ENCODE measurements at regions not wholly inside any gene's neighbourhood (a gene's known extent, or its start where the extent isn't known, plus 50 kb on each side); places are given as distances from the start of the nearest gene placed in this dataset.

- 43 to 63% (median 55%) methylated on average over 7 of the region's 7 CpGs for WGBS, 4 donors
- Histone ChIP-seq H3K36me3 (replicated peaks in 1 of 2) (no peaks in the 10 kb centered on the region), H3K4me3 (no peak overlapping the region), H3K4me1 (replicated peaks in 1 of 2) (peaks cover 0 to 9% of the 10 kb centered on the region in 2 donors), H3K27ac (peak overlapping the region in 2 of 5 donors; percentile 45 to 65), H3K27me3 (no peaks in the 10 kb centered on the region), H3K9me3 (replicated peaks in 1 of 3) (peaks cover 0 to 5% (median 0%) of the 10 kb centered on the region in 3 donors)
- DNase-seq = peak in 4 of 7 donors; percentile 5 to 71 (median 22)
- intact Hi-C loops (cut with DNase I) = no loop called here
- TF ChIP-seq POLR2A (IDR thresholded peaks at IDR 0.05) = no peak
- TF ChIP-seq, protein P1, sequence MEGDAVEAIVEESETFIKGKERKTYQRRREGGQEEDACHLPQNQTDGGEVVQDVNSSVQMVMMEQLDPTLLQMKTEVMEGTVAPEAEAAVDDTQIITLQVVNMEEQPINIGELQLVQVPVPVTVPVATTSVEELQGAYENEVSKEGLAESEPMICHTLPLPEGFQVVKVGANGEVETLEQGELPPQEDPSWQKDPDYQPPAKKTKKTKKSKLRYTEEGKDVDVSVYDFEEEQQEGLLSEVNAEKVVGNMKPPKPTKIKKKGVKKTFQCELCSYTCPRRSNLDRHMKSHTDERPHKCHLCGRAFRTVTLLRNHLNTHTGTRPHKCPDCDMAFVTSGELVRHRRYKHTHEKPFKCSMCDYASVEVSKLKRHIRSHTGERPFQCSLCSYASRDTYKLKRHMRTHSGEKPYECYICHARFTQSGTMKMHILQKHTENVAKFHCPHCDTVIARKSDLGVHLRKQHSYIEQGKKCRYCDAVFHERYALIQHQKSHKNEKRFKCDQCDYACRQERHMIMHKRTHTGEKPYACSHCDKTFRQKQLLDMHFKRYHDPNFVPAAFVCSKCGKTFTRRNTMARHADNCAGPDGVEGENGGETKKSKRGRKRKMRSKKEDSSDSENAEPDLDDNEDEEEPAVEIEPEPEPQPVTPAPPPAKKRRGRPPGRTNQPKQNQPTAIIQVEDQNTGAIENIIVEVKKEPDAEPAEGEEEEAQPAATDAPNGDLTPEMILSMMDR (IDR thresholded peaks at IDR 0.05) = no peak
These were observed 85.6 kb upstream of the SPTBN1 start for GRCh38 chr2:54370405-54371104.

- TF ChIP-seq POLR2A (IDR thresholded peaks at IDR 0.05) = no peak
- TF ChIP-seq, protein P1 (IDR thresholded peaks at IDR 0.05) = no peak
- intact Hi-C loops (cut with DNase I) = no loop called here
- H3K36me3 ChIP-seq (replicated peaks in 1 of 2) = no peaks in the 10 kb centered on the region
- H3K4me3 ChIP-seq = no peak overlapping the region
- no peaks in the 10 kb centered on the region for H3K9me3 ChIP-seq (replicated peaks in 1 of 3)
- peak overlapping the region in 2 of 5 donors; percentile 45 to 65 for H3K27ac ChIP-seq
- peaks cover 0 to 9% of the 10 kb centered on the region in 2 donors for H3K4me1 ChIP-seq (replicated peaks in 1 of 2)
- no peaks in the 10 kb centered on the region for H3K27me3 ChIP-seq
- WGBS, 4 donors = 64 to 79% (median 76%) methylated on average over 7 of the region's 7 CpGs
- no peak for DNase-seq
These were observed 84.6 kb upstream of the SPTBN1 start for GRCh38 chr2:54371460-54372065.

DNA sequence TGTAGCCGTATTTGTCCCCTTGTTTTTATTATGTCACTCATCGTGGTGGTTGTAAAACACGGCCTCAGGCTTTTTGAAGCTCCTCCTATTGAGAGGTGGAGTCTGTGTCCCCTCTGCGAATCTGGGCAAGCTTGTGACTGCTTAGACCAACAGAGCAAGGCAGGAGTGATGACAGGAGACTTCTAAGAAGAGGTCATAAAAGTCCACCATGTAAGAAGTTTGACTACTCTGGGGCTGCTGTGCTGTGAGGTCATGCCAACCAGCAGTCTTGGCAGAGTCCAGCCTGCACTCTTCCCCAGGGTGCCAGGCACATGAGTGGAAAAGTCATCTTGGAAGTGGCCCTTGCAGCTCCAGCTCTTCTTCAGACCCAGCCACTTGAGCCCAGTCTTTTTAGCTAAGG is 83.8 kb upstream of the SPTBN1 start:
- H3K27me3 ChIP-seq = no peaks in the 10 kb centered on the region
- 75 to 88% (median 76%) methylated on average over 4 of the region's 4 CpGs for WGBS, 4 donors
- H3K4me1 ChIP-seq (replicated peaks in 1 of 2) = peaks cover 0 to 9% of the 10 kb centered on the region in 2 donors
- H3K27ac ChIP-seq = no peak overlapping the region
- H3K9me3 ChIP-seq (replicated peaks in 1 of 3) = no peaks in the 10 kb centered on the region
- intact Hi-C loops (cut with DNase I) = no loop called here
- no peak for TF ChIP-seq POLR2A (IDR thresholded peaks at IDR 0.05)
- TF ChIP-seq, protein P1 (IDR thresholded peaks at IDR 0.05) = no peak
- no peak overlapping the region for H3K4me3 ChIP-seq
- no peaks in the 10 kb centered on the region for H3K36me3 ChIP-seq (replicated peaks in 1 of 2)
- no peak for DNase-seq

GRCh38 chr2:54373855-54374254 is 82.3 kb upstream of the SPTBN1 start:
- no peak for TF ChIP-seq POLR2A (IDR thresholded peaks at IDR 0.05)
- TF ChIP-seq, protein P1 (IDR thresholded peaks at IDR 0.05) = no peak
- DNase-seq = no peak
- Histone ChIP-seq H3K9me3 (replicated peaks in 1 of 3) (no peaks in the 10 kb centered on the region), H3K36me3 (replicated peaks in 1 of 2) (no peaks in the 10 kb centered on the region), H3K27me3 (no peaks in the 10 kb centered on the region), H3K4me1 (replicated peaks in 1 of 2) (peaks cover 0 to 9% of the 10 kb centered on the region in 2 donors), H3K27ac (no peak overlapping the region), H3K4me3 (no peak overlapping the region)
- WGBS, 4 donors = 80 to 88% (median 82%) methylated on average over 3 of the region's 3 CpGs
- intact Hi-C loops (cut with DNase I) = no loop called here
